Fibroblast of lung (primary cell): ENCODE measurements at regions not wholly inside any gene's neighbourhood (a gene's known extent, or its start where the extent isn't known, plus 50 kb on each side); places are given as distances from the start of the nearest gene placed in this dataset.

Source experiments
- DNase-seq, 2 donors: peaks; one replicate each; pipeline versions ENCODE4 v3.0.0 to v3.0.0-alpha.2; 2010; ENCODE audit warnings: low read depth in 2 of 2
- H2AFZ ChIP-seq: 2 replicates; pipeline ENCODE4 v1.5.1; 2012; ENCODE audit warnings: low read length, control low read depth, inconsistent platforms
- H3K27ac ChIP-seq: 2 replicates; pipeline ENCODE4 v1.5.1; 2011; ENCODE audit warnings: low read length, control low read depth; ENCODE audit not compliant: insufficient read depth
- H3K27me3 ChIP-seq: 2 replicates; pipeline ENCODE4 v1.5.1; 2011; ENCODE audit warnings: mild to moderate bottlenecking, low read length; ENCODE audit not compliant: control insufficient read depth, insufficient read depth
- H3K36me3 ChIP-seq: 2 replicates; pipeline ENCODE4 v1.5.1; 2011; ENCODE audit warnings: low read length; ENCODE audit not compliant: control insufficient read depth, insufficient read depth
- H3K4me1 ChIP-seq: 2 replicates; pipeline ENCODE4 v1.5.1; 2011; ENCODE audit warnings: low read length; ENCODE audit not compliant: control insufficient read depth, insufficient read depth; ENCODE audit errors: extremely low read depth
- H3K4me2 ChIP-seq: 2 replicates; pipeline ENCODE4 v1.5.1; 2011; ENCODE audit warnings: low read length, control low read depth; ENCODE audit not compliant: insufficient read depth; ENCODE audit errors: extremely low read depth
- H3K4me3 ChIP-seq, 4 experiments: fragments of 200-600 bp in 1 of 4; sonication (generic) in 1 of 4; replicated peaks in 1 of 4; 2 replicates each; pipeline ENCODE4 v1.5.1; 2011 to 2016; ENCODE audit warnings: low read length in 4 of 4, low read depth in 3 of 4, mild to moderate bottlenecking in 3 of 4, control low read depth in 2 of 4, inconsistent platforms in 1 of 4, mixed read lengths in 1 of 4; ENCODE audit not compliant: insufficient read depth in 1 of 4; ENCODE audit errors: control extremely low read depth in 1 of 4
- H3K79me2 ChIP-seq: 2 replicates; pipeline ENCODE4 v1.5.1; 2012; ENCODE audit warnings: mild to moderate bottlenecking, low read length, inconsistent platforms; ENCODE audit not compliant: control insufficient read depth, insufficient read depth
- H3K9ac ChIP-seq: 2 replicates; pipeline ENCODE4 v1.5.1; 2011; ENCODE audit warnings: mild to moderate bottlenecking, low read length, control low read depth; ENCODE audit not compliant: insufficient read depth
- H3K9me3 ChIP-seq: 2 replicates; pipeline ENCODE4 v1.5.1; 2012; ENCODE audit warnings: low read depth, low read length; ENCODE audit not compliant: control insufficient read depth, insufficient read depth
- H4K20me1 ChIP-seq: 2 replicates; pipeline ENCODE4 v1.5.1; 2011; ENCODE audit warnings: low read length; ENCODE audit not compliant: control insufficient read depth, insufficient read depth; ENCODE audit errors: extremely low read depth
- EZH2 ChIP-seq: IDR thresholded peaks from 2 replicates; pipeline ENCODE4 v1.5.1; 2012; ENCODE audit warnings: low read length, control low read depth, mild to moderate bottlenecking; ENCODE audit errors: missing control alignments
- TF ChIP-seq, protein P1 (sequence below), 2 donors: IDR thresholded peaks in 1 of 2; conservative IDR thresholded peaks in 1 of 2; 1 replicate in 1 of 2; 2 replicates in 1 of 2; pipeline ENCODE4 v1.5.1; 2011 to 2012; ENCODE audit warnings: low read length in 2 of 2, control low read depth in 1 of 2, inconsistent platforms in 1 of 2, low read depth in 1 of 2, mild to moderate bottlenecking in 1 of 2

DNA sequence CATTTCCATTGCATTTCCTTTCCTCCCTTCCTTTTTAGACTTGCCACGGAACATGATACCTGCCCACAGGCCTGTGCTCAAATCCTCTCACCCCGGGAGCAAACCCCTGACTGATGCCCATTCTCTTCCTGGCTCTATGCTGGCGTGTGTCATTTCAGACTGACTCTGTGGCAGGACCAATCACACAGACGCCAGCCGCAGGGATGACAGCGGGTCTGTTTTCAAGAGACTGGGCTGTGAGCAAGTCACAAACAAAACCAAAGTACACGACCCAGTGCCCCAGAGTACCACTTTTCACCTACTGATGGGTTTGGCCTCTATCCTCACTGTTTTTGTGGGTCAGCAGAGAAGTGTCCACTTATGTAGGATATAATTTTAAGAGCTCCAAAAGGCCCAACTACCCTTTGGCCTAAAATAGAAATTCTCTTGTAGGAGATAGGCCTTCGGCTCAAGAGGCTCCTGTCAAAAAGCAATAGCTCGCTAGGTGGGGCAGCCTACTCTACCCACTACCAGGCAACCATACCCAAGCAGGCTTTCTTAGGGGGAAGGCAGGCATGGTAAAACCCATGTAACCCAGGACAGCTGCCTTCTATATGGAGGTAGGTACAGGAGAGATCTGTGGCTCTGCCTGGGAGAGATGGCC is 215.7 kb downstream of the CDC5L start:
- H3K27me3 ChIP-seq: peaks cover 9% of the 10 kb centered on the region
- no peaks in the 10 kb centered on the region for H3K79me2 ChIP-seq
- no peaks in the 10 kb centered on the region for H3K4me1 ChIP-seq
- no peaks in the 10 kb centered on the region for H3K36me3 ChIP-seq
- TF ChIP-seq, protein P1, sequence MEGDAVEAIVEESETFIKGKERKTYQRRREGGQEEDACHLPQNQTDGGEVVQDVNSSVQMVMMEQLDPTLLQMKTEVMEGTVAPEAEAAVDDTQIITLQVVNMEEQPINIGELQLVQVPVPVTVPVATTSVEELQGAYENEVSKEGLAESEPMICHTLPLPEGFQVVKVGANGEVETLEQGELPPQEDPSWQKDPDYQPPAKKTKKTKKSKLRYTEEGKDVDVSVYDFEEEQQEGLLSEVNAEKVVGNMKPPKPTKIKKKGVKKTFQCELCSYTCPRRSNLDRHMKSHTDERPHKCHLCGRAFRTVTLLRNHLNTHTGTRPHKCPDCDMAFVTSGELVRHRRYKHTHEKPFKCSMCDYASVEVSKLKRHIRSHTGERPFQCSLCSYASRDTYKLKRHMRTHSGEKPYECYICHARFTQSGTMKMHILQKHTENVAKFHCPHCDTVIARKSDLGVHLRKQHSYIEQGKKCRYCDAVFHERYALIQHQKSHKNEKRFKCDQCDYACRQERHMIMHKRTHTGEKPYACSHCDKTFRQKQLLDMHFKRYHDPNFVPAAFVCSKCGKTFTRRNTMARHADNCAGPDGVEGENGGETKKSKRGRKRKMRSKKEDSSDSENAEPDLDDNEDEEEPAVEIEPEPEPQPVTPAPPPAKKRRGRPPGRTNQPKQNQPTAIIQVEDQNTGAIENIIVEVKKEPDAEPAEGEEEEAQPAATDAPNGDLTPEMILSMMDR (conservative IDR thresholded peaks at IDR 0.05 in 1 of 2, IDR thresholded peaks at IDR 0.05 in 1 of 2; ENCODE audit: low read depth in 1 of 2, low read length in 2 of 2): no peak
- no peak for TF ChIP-seq EZH2
- no peak overlapping the region for H3K4me2 ChIP-seq
- no peak overlapping the region for H3K9ac ChIP-seq
- no peak overlapping the region for H2AFZ ChIP-seq
- H3K9me3 ChIP-seq: no peaks in the 10 kb centered on the region
- DNase-seq: no peak
- H3K4me3 ChIP-seq: no peak overlapping the region
- H4K20me1 ChIP-seq: no peaks in the 10 kb centered on the region
- no peak overlapping the region for H3K27ac ChIP-seq

DNA sequence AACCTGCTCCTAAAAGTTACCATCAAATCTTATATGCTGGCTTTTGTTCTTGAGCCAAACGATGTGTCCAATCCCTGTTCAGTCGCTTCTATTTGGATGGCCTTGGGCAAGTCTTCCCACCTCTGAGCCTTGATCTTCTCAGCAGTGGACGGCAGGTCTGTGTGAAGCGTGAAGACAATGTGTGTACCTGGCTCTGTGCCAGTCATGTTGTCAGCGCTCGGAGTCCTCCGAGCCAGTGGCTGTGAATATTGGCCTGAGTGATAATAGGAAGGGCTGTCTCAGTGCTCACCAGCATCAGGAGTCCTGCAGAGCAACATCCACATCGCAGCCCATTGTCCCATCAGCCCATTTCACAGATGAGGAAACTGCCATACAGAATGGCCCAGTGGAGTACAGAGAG is 219.0 kb downstream of the CDC5L start:
- no peak for TF ChIP-seq EZH2
- TF ChIP-seq, protein P1 (conservative IDR thresholded peaks at IDR 0.05 in 1 of 2, IDR thresholded peaks at IDR 0.05 in 1 of 2; ENCODE audit: low read depth in 1 of 2, low read length in 2 of 2): no peak
- DNase-seq: no peak
- no peaks in the 10 kb centered on the region for H4K20me1 ChIP-seq

DNA sequence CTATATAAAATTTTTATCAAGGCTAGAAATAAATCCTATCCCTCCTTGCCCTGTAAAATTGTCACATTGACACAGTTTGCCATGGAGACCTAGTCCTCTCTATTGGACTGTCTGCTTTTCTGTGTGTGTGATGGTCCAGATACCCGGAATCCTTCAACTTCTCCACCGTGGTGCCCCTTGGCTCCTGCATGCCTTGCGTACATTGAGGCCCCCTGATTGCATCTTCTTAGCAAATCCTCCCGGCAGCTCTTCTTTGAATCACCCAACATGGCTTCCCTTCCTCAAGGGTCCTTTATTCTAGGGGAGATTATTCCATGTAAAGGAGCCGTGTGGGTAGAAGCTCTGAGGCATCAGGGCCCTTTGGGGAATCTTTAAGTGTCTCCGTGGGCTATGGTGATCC is 219.5 kb downstream of the CDC5L start:
- H4K20me1 ChIP-seq: no peaks in the 10 kb centered on the region
- no peaks in the 10 kb centered on the region for H3K27me3 ChIP-seq
- no peak for DNase-seq
- no peak overlapping the region for H3K4me3 ChIP-seq
- no peak overlapping the region for H2AFZ ChIP-seq
- no peak overlapping the region for H3K9ac ChIP-seq
- no peaks in the 10 kb centered on the region for H3K4me1 ChIP-seq
- no peaks in the 10 kb centered on the region for H3K9me3 ChIP-seq
- no peaks in the 10 kb centered on the region for H3K79me2 ChIP-seq
- H3K36me3 ChIP-seq: no peaks in the 10 kb centered on the region
- H3K27ac ChIP-seq: no peak overlapping the region
- no peak overlapping the region for H3K4me2 ChIP-seq
- no peak for TF ChIP-seq EZH2

More for the DNA sequence above, 219.0 kb downstream of the CDC5L start:
- Histone ChIP-seq H3K4me2 (no peak overlapping the region), H3K4me1 (no peaks in the 10 kb centered on the region), H3K9me3 (no peaks in the 10 kb centered on the region), H3K27ac (no peak overlapping the region), H3K4me3 (no peak overlapping the region), H3K36me3 (no peaks in the 10 kb centered on the region), H3K27me3 (no peaks in the 10 kb centered on the region), H2AFZ (no peak overlapping the region), H3K9ac (no peak overlapping the region), H3K79me2 (no peaks in the 10 kb centered on the region)
